ENCODE measurements at regions not wholly inside any gene's neighbourhood (a gene's known extent, or its start where the extent isn't known, plus 50 kb on each side); places are given as distances from the start of the nearest gene placed in this dataset.

DNA sequence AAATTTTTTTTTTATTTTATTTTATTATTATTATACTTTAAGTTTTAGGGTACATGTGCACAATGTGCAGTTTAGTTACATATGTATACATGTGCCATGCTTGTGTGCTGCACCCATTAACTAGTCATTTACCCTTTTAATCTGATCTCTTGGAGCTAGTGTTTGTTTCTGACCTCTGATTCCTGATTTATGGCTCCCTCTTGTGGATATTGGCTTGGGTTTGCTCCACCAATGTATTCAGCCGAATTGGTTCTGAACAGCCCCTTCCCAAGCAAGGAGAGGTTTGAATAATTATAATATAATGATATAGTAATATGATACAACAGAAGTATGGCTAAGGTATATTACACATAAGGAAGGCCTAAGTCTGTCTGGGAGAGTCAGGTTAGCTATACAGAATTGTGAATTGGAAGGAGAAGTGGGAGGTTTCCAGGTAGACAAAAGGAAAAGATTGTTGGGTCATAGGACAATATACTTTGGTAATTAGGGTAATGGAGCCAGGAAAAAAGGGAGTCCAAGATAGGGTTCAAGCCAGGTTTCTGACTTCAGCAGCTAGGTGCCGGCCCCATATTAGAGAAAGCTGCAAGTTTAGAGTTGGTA, 53.1 kb upstream of the HMCN1 start:
- H3K4me1 Mint-ChIP-seq, result peaks cover 17% of the 10 kb centered on the region
- H3K27me3 Mint-ChIP-seq, result no peaks in the 10 kb centered on the region
- no peak for DNase-seq
- peak; percentile 71 for ATAC-seq
- H3K36me3 Mint-ChIP-seq (ENCODE audit: low read depth), result no peaks in the 10 kb centered on the region
- no peak overlapping the region for H3K4me3 Mint-ChIP-seq
- no peak overlapping the region for H3K27ac Mint-ChIP-seq
- no peaks in the 10 kb centered on the region for H3K9me3 Mint-ChIP-seq

DNA sequence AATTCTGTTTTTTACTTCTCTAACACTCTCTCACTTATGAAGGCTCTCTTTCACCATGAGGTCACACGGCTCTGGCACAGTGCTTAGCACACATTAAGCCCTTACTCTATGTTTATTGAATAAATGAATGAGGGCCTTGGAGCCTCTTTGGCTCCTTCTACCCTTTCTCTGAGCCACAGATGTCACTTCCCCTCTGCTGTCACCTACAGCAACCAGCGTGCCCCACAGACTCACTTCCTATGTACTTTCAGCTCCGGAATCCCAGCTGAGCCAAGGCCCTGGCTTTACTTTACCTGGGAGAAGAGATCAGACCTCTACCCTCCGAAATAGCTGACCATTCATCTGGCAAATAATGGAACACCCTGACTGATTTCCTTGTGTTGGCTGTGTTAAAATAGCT, 53.7 kb upstream of the HMCN1 start:
- no peak for DNase-seq
- H3K27me3 Mint-ChIP-seq, result no peaks in the 10 kb centered on the region
- no peak for ATAC-seq
- no peaks in the 10 kb centered on the region for H3K9me3 Mint-ChIP-seq
- no peaks in the 10 kb centered on the region for H3K36me3 Mint-ChIP-seq (ENCODE audit: low read depth)
- no peak overlapping the region for H3K4me3 Mint-ChIP-seq
- peak overlapping the region; percentile 5 for H3K27ac Mint-ChIP-seq
- H3K4me1 Mint-ChIP-seq, result peaks cover 18% of the 10 kb centered on the region

DNA sequence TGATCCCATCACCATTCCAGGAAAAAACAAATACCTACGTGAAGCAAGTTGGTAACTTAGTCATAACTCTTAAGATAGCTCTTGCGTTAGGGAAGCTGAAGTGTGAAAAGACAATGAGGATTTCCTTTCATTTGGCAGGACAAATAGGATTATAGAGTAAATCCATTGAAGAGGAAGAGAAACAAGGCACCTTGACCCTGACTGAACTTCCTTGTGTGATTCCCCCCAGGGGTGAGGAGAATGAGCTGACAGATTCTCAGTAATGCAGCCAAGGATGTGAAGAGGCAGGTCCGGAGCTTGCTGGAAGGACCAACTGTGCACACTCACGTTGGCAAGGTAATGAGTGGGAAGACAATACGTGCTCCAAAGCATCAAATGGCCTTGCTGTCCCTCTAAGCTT, 55.0 kb upstream of the HMCN1 start:
- H3K27ac Mint-ChIP-seq, result no peak overlapping the region
- H3K27me3 Mint-ChIP-seq, result no peaks in the 10 kb centered on the region
- no peak overlapping the region for H3K4me3 Mint-ChIP-seq
- peaks cover 29% of the 10 kb centered on the region for H3K4me1 Mint-ChIP-seq
- H3K9me3 Mint-ChIP-seq, result no peaks in the 10 kb centered on the region
- ATAC-seq (no peak), DNase-seq (no peak)
- H3K36me3 Mint-ChIP-seq (ENCODE audit: low read depth), result no peaks in the 10 kb centered on the region

DNA sequence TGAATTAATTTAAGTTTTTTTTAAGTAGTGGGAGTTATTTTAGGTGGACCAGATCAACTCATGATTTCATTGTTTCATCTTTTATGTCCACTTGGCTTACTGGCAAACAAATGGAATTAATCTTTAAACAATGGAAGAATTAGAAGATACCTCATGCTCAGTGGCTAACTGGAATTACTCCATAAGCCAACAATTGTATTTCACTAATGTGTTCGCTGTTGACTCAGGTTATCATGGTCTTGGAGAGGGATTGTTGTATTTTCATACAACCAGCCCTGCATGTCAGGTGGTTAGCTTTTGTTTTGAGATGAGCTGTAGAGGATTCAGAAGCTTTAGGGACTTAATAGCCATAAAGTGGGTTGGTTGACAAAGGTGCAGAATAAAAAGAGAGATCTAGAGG, 57.2 kb upstream of the HMCN1 start:
- Mint-ChIP-seq H3K27me3 (no peaks in the 10 kb centered on the region), H3K4me3 (no peak overlapping the region), H3K9me3 (peaks cover 6% of the 10 kb centered on the region), H3K36me3 (ENCODE audit: low read depth) (no peaks in the 10 kb centered on the region), H3K27ac (peak overlapping the region; percentile 9), H3K4me1 (peaks cover 37% of the 10 kb centered on the region)
- DNase-seq (no peak), ATAC-seq (no peak)

GRCh38 chr1:185674201-185674600, 60.0 kb upstream of the HMCN1 start:
- DNase-seq (no peak), ATAC-seq (no peak)
- Mint-ChIP-seq H3K9me3 (peaks cover 6% of the 10 kb centered on the region), H3K27me3 (no peaks in the 10 kb centered on the region), H3K4me3 (peak overlapping the region; percentile 25), H3K27ac (peak overlapping the region; percentile 9), H3K4me1 (peaks cover 31% of the 10 kb centered on the region), H3K36me3 (ENCODE audit: low read depth) (no peaks in the 10 kb centered on the region)

DNA sequence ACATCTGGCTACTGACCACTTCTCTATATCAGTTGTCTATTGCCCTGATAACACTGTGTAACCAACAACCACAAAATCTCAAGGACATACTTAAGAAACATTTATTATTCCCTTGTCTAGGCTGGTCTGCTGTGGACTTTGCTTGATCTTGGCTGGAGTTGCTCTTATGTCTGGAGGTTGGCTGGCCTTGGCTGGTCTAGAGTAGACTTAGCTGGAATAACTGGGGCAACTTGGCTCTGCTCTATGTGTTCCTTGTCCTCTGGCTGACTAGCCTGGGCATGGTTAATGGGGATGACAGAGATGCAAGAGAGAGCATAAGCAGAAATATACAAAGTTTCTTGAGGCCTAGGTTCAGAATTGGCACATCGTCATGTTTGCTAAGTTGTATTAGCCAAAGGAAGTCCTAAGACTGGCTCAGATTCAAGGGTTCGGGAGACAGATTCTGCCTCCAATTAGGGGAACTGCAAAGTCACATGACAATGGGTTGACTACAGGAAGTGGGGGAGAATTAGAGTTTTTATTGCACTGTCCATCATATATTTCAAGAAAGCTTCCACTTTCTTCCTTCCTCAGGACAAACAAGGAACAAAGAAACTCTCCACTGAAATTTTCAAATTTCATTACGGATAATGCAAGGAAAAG, 61.4 kb upstream of the HMCN1 start:
- Mint-ChIP-seq H3K27ac (no peak overlapping the region), H3K36me3 (ENCODE audit: low read depth) (no peaks in the 10 kb centered on the region), H3K27me3 (no peaks in the 10 kb centered on the region), H3K4me1 (peaks cover 31% of the 10 kb centered on the region), H3K4me3 (no peak overlapping the region), H3K9me3 (peaks cover 6% of the 10 kb centered on the region)
- no peak for ATAC-seq
- DNase-seq, result no peak

DNA sequence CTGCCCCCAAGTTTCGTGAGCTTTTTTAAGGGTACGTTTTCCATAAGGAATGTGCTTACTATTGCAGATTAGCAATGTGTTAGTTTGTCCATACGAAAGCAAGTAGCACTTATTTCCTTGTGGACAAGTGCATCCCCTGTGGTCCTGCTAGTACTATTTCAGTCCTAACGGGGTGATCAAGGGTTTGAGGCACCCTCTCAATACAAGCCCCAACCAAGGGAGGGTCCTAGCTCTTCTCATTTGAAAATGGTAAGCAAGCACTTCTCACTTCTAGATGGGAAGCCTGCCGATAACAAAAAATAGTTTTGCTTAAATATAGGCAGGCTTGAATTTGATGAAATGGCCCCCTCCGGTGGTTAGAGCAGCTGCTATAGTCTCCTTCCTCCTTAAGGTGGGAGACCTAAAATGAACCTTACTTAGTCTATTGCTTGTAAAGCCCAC, 64.0 kb upstream of the HMCN1 start:
- peak; percentile 36 for DNase-seq
- peak; percentile 72 for ATAC-seq
- Mint-ChIP-seq H3K36me3 (ENCODE audit: low read depth) (no peaks in the 10 kb centered on the region), H3K27me3 (no peaks in the 10 kb centered on the region), H3K27ac (no peak overlapping the region), H3K4me1 (peaks cover 22% of the 10 kb centered on the region), H3K4me3 (no peak overlapping the region), H3K9me3 (peaks cover 6% of the 10 kb centered on the region)

GRCh38 chr1:185668013-185668412, 66.2 kb upstream of the HMCN1 start:
- H3K4me1 Mint-ChIP-seq, result peaks cover 6% of the 10 kb centered on the region
- DNase-seq (no peak), ATAC-seq (no peak)
- H3K27me3 Mint-ChIP-seq, result no peaks in the 10 kb centered on the region
- no peaks in the 10 kb centered on the region for H3K36me3 Mint-ChIP-seq (ENCODE audit: low read depth)
- no peak overlapping the region for H3K4me3 Mint-ChIP-seq
- H3K9me3 Mint-ChIP-seq, result peaks cover 2% of the 10 kb centered on the region
- H3K27ac Mint-ChIP-seq, result no peak overlapping the region

DNA sequence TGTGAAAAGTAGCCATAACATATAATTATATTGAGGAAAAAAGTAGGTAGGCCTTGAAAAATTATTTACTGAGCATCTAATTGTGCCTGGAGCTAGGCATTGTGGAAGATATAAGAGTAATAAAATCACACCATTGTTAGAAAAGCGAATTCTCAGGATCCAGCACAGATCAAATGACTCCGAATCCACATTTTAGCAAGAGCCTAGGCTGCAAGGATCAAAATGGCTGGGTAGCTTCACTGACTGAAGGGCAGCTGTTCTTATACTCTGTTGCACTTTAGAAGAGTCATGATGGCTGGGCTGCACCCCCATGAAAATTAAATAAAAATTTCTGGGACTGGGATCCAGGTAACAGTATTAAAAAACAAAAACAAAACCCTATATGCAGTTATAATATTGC, 67.6 kb upstream of the HMCN1 start:
- no peak for ATAC-seq
- no peaks in the 10 kb centered on the region for H3K9me3 Mint-ChIP-seq
- H3K4me3 Mint-ChIP-seq, result no peak overlapping the region
- no peaks in the 10 kb centered on the region for H3K27me3 Mint-ChIP-seq
- peaks cover 6% of the 10 kb centered on the region for H3K4me1 Mint-ChIP-seq
- no peaks in the 10 kb centered on the region for H3K36me3 Mint-ChIP-seq (ENCODE audit: low read depth)
- no peak for DNase-seq
- no peak overlapping the region for H3K27ac Mint-ChIP-seq

DNA sequence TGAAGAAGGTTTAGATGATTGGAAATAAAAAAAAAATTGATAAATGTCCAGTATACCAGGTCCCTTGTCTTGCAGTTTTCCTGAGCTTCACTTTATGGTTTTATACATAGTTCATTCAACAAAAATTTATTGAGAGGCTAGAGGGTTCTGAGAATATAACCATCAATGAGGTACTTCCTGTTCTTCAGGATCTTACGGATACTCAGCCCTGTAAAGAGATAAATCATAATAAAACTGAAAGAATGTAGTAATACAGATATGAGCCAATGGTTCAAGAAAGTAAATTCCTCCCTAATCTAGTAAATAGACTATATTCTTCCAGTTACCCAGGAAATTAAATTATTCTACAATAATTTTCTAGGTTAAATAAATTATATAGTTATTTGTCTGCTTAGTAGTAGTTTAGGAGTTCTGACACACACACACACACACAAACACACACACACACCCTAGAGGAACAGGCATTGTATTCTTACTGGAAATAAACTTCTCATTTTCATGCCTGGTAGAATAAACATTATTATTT, 70.4 kb upstream of the HMCN1 start:
- H3K9me3 Mint-ChIP-seq, result no peaks in the 10 kb centered on the region
- H3K36me3 Mint-ChIP-seq (ENCODE audit: low read depth), result no peaks in the 10 kb centered on the region
- ATAC-seq (no peak), DNase-seq (no peak)
- no peaks in the 10 kb centered on the region for H3K27me3 Mint-ChIP-seq
- no peaks in the 10 kb centered on the region for H3K4me1 Mint-ChIP-seq
- H3K4me3 Mint-ChIP-seq, result no peak overlapping the region
- no peak overlapping the region for H3K27ac Mint-ChIP-seq

DNA sequence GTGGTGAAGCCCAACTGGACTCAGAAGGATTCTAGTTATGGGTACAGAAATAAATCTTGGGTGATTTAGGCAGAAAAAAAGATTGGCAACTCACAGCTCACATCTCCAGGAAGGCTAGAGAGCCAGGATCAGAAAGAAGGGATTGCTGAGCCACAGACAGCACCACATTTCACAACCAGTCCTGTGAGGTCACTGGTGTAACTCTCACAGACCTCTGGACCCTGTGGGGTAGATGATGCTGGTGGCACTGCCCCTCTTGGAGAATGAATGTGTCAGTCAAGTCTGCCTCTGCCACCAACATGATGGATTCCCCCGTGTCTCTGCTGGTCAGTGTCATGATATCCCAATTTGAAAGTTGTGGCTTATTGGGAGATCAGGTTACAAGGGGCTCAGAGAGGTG, 70.9 kb upstream of the HMCN1 start:
- Mint-ChIP-seq H3K36me3 (ENCODE audit: low read depth) (no peaks in the 10 kb centered on the region), H3K9me3 (no peaks in the 10 kb centered on the region), H3K27ac (no peak overlapping the region), H3K27me3 (no peaks in the 10 kb centered on the region), H3K4me3 (no peak overlapping the region), H3K4me1 (no peaks in the 10 kb centered on the region)
- no peak for ATAC-seq
- no peak for DNase-seq

GRCh38 chr1:185661971-185662370, 72.2 kb upstream of the HMCN1 start:
- Mint-ChIP-seq H3K4me3 (no peak overlapping the region), H3K9me3 (no peaks in the 10 kb centered on the region), H3K27me3 (no peaks in the 10 kb centered on the region), H3K27ac (no peak overlapping the region), H3K36me3 (ENCODE audit: low read depth) (no peaks in the 10 kb centered on the region), H3K4me1 (no peaks in the 10 kb centered on the region)
- no peak for DNase-seq
- no peak for ATAC-seq

DNA sequence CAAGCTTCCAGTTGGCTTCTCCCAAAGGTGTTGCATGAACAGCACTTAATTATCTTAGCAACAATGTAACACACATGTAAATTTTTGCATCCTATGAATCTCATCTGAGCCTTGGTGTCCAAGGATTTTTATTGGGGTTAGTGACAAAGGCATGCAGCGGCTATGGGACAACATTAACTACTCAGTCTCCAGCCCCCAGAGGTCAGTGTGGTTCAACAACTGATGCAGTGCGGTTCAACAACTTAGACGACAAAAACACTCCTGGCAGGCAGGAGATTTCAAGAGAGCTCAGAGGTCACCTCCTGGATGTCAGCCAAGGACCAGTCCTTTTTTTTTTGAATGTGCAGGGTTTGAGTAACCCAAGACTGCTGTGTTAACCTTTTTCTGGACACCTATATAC, 77.5 kb upstream of the HMCN1 start:
- Mint-ChIP-seq H3K36me3 (ENCODE audit: low read depth) (no peaks in the 10 kb centered on the region), H3K27ac (no peak overlapping the region), H3K4me3 (no peak overlapping the region), H3K27me3 (no peaks in the 10 kb centered on the region), H3K9me3 (no peaks in the 10 kb centered on the region), H3K4me1 (no peaks in the 10 kb centered on the region)
- DNase-seq, result no peak
- no peak for ATAC-seq

- no peaks in the 10 kb centered on the region for H3K4me1 Mint-ChIP-seq
- H3K27me3 Mint-ChIP-seq, result no peaks in the 10 kb centered on the region
- H3K9me3 Mint-ChIP-seq, result no peaks in the 10 kb centered on the region
- H3K27ac Mint-ChIP-seq, result no peak overlapping the region
- H3K4me3 Mint-ChIP-seq, result no peak overlapping the region
- no peaks in the 10 kb centered on the region for H3K36me3 Mint-ChIP-seq (ENCODE audit: low read depth)
- ATAC-seq (no peak), DNase-seq (no peak)
Observed at GRCh38 chr1:185654952-185655314, 79.3 kb upstream of the HMCN1 start.

GRCh38 chr1:185654199-185654951, 79.8 kb upstream of the HMCN1 start:
- no peaks in the 10 kb centered on the region for H3K27me3 Mint-ChIP-seq
- H3K4me3 Mint-ChIP-seq, result no peak overlapping the region
- ATAC-seq (no peak), DNase-seq (no peak)
- no peak overlapping the region for H3K27ac Mint-ChIP-seq
- H3K9me3 Mint-ChIP-seq, result no peaks in the 10 kb centered on the region
- H3K36me3 Mint-ChIP-seq (ENCODE audit: low read depth), result no peaks in the 10 kb centered on the region
- H3K4me1 Mint-ChIP-seq, result no peaks in the 10 kb centered on the region

Data from activated naive CD8-positive, alpha-beta T cell treated with anti-CD3 and anti-CD28 coated beads, Interleukin-2, amount 50 U/mL, for 24 hours (primary cell).